HG03432 (cell line): ENCODE measurements at regions not wholly inside any gene's neighbourhood (a gene's known extent, or its start where the extent isn't known, plus 50 kb on each side); places are given as distances from the start of the nearest gene placed in this dataset.

Source experiments
- ATAC-seq: cut with Tn5 transposase; IDR thresholded peaks from one replicate; pipeline ENCODE4 v1.9.1; 2021; ENCODE audit warnings: mild to moderate bottlenecking, moderate library complexity; ENCODE audit not compliant: unreplicated experiment

DNA sequence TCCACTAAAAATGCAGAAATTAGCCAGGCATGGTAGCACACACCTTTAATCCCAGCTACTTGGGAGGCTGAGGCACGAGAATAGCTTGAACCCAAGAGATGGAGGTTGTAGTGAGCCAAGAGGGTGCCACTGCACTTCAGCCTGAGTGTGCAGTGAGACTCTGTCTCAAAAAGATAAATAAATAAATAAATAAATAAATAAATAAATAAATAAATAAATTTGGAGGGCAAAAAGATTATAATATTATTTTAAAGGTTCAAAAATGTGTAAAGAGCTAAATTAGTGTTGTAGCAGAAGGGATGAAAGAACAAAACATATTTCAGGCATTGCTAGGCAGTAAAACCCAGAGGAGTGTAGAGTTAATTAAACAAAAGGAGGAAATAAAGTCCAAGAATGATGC lies 1136.4 kb upstream of the CDH2 start:
- no peak for ATAC-seq

DNA sequence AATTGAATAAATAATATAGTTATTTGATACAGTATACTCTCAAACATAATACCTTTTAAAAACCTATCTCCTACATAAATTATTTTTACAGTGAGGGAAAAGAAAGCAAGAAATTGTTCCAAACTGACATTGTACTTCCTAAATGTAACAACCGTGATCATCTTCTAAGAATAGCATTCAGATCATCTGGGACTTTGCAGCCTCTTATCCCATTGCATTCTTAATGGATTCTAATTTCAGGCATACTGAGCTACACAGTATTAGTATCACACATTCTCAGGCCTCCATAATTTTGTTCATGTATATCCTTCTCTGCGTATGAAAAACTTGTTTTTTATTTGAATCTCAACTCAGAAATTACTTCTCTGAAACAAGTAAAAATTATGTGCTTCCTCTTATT lies 1134.7 kb upstream of the CDH2 start:
- no peak for ATAC-seq

DNA sequence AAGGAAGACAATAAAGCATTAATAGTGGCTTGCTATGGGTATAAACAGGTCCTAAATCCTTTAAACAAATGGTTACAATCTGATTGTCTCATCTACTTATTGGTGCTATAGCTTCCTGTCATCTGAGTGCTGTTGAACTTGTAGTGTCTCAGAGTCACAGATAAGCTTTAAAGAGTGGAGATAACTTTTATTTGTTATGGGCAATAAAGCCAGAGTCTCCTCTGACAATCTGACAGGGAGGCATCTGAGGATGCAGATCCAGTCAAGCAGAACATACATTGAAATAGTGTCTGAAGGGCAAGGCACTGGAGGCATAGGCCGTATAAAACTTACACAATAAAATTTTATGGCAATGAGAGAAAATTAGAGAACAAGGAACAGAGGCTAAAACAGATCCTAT lies 1132.4 kb upstream of the CDH2 start:
- no peak for ATAC-seq

DNA sequence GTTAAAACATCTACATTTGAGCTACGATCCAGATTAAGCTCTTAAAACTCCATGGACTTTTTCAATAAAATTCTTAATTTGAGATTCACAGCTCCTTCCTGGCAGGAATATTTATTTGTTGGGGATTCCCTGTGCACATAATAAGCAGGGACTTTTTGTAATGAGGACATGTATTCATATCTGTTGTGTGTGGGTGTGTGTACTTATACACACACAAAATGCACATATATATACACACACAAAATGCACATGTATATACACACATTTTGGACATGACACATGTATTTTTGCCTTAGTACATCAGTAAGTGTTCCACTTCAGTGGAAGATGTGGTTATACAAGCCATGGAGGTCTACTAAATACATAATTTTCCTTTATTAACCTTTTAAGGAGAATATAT lies 1131.1 kb upstream of the CDH2 start:
- ATAC-seq, result no peak

DNA sequence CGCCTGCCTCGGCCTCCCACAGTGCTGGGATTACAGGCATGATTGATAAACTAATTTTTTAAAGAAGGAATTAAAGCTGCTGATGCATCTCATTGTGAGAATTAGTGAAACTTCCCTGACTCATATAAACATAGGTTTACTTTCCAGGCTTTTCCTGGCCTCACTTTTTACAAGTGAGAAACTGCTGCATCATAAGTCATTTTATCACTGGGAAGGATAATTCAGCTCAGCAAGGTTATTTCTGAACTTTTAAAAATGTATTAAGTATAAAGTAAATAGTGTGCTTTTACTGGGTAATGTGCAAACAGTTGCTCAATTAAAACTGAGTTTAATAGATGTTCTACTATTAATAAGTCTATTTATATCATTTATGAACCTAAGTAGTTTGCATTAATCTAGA lies 1130.3 kb upstream of the CDH2 start:
- ATAC-seq, result no peak

DNA sequence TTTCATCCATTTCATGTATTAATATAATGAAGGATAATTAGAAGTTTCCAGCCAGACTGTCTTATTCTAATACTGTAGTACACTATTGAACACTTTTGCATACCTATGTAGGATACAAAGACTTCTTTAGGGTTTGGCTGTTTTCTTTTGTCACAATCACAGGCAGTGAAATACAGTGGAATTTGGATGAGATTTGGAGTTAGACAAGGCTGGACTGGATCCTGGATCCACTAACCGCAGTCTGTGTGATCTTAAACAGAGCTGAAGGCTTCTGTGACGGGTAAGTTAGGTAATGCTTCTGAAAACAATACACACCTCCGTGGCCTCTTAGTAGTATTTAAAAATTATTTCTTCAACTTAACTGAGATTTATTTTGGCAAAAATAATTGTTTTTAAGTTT lies 1128.6 kb upstream of the CDH2 start:
- no peak for ATAC-seq

DNA sequence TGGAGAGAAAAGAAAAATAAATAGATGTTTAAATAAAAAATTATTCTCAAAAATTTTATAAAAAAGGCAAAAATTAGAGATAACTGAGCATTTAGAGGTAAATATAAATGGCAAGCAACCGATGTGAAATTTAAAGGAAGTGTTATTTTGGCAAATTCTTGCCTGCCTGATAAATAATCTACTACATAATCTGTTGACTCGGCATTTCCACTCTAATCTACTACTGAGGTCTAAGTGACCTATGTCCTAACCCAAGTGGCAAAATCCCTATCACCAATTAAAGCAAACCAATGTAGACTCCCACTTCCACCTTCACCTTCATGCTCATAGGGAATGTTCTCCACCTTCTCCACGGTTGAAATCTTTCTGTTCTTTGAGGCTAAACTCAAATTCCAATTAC lies 1124.1 kb upstream of the CDH2 start:
- no peak for ATAC-seq

DNA sequence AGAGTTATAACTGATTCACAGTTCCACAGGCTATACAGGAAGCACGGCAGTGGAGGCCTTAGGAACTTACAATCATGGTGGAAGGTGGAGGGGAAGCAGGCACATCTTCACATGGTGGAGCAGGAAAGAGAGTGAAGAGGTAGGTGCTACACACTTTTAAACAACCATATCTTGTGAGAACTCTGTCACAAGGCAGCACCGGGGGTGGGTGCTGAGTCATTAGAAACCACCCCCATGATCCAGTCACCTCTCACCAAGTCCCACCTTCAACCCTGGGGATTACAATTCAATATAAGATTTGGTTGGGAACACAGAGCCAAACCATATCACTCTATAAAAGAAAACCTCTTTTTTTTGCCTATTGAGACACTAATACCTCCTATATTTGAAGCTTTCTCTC lies 1108.5 kb upstream of the CDH2 start:
- ATAC-seq, result no peak

DNA sequence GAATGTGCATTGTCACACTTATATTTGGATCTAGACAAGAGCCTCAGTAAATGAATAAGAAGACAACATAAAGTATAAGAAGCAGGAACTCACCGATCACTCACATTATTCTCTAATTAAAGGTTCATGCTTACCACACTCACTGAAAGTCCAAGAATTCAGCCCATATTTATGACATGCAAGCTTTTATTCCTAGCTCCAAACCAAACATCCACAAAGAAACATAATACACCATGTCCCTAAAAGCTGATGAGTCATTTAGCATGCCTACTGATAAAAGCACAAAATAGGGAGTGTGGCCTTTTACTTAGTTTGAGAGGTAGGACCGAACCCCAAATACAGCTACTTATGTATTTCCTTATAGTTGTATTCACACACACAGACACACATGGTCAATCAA lies 1094.6 kb upstream of the CDH2 start:
- no peak for ATAC-seq

DNA sequence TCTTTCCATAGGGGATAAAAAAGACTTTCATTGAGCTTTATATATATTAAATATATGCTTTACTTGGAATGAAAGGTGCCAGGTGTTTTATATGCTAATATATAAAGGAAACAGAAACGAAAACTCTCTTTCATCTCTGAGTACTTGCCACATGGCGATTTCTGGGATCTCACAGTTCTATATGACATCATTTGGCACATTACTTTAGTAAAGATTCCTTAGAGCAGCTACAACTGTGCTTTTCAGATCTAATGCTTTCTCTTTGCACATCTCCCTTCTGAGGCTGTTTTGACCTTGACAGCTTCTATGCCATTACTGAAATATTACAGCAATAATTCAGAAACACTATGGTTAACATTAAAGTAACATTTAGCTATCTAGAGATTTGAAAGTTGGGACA lies 1082.9 kb upstream of the CDH2 start:
- no peak for ATAC-seq

DNA sequence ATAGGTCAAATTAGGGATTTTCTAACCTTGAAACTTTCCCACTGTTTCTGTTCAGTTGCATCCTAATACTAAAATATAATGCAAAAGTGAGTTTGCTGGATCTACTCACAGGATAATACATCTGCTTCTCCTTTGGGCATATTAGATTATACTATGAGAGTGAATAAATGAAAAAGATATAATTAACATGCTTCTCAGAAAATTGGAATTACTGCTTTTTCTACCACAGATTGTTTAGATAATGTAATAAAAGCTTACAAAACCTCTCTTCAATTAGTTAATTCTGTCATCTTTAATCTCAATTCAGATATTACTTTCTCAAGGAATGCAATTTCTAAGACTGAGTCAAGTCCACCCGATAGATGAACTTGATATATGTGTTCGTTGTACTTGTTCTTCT lies 1077.2 kb upstream of the CDH2 start:
- no peak for ATAC-seq

DNA sequence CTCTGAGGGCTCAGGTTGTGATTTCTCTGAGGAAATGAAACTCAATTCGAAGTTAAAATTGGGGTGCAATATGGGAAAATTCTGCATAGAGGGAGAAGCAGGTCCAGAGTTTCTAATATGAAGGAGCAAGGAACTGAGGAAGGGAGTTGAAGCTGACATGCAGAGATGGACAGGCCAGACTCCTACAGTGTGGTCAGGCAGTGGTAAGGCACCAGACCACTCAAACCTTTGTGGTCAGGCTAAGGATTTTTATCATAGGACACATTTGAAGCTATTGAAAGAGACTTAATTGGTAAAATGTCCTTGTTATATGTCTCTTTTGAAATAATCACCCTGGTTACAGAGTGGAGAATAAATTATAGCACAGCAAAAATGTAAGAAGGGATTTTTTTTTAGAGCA lies 1074.8 kb upstream of the CDH2 start:
- ATAC-seq, result no peak

DNA sequence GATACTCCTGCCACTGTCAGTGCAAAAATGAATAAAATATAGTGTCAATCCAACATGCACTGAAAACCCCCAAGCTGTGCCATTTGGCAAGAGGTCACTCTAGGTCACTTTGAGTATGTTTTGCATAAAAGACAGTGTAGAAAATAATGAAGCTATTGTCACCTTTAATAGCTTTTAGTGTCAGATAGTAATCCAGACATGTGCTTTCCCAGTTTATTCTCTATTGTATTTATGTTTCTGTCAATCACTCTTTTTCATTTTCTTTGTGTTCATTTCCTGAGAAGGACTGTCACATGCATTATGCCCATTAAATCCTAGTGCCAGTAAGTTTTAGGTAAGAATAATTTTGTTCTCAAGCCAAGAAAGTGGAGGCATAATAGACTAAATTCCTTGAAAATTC lies 1073.9 kb upstream of the CDH2 start:
- no peak for ATAC-seq

DNA sequence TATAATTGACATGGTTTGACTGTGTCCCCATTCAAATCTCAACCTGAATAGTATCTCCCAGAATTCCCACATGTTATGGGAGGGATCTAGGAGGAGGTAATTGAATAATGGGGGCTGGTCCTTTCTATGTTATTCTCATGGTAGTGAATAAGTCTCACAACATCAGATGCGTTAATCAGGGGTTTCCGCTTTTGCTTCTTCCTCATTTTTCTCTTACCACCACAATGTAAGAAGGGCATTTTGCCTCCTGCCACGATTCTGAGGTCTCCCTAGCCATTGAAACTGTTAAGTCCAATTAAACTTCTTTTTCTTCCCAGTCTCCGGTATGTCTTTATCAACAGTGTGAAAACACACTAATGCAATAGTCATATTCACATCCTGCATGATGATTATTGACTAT lies 1073.3 kb upstream of the CDH2 start:
- ATAC-seq, result no peak

DNA sequence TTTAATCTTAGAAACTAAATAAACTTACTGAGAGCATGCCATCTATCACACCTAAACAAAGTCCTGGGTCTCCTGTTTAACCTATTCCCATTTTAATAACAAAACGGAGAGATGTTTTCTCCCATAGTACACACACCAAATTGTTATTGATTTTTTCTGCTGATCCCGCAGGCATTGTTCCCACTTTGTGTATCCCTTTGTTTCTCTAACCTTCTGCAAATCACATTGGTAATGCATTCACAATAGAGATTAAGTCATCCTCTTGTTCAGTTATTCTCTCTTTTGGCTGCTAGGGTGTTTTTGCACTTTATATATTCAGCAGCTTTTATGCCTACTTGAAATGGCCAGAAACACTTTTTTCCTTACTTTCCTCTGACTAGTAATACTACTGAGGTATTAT lies 1071.9 kb upstream of the CDH2 start:
- no peak for ATAC-seq

DNA sequence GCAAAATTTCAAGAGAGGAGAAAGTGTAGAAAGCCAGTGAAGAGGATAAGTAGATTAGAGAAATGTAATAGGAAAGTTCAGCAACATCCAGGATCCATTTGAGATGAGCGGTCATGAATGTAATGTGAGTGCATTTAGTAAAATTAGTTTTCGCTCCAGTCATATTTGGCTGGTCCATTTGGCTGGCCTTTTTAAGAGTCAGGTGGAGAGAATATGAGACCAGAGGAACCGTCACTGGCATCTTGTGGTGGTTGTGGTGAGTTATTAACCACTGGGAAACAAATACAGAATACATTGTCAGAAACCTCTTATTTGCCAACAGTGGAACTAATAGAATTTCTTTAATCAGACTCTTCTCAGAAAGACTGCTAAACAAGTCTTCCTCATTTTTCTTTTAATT lies 1064.3 kb upstream of the CDH2 start:
- ATAC-seq, result no peak

DNA sequence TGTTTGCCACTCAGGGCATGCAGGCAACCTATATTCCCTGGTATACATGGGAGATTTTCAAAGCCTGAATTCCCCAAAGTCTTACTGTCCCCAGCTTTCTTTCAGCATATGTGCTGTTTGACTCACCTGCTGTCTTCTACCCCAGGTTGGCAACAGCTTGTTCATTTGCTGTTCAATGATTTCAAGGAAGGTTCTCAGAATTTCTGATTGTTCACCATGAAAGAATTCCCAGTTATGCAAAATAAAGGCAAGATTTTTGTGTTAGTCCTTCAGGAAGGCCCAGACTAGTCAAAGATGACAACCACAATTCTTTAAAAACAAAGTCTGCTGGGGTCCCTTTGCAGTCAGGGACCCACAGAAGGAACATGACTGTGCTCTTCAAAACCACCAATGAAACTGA lies 1057.8 kb upstream of the CDH2 start:
- ATAC-seq, result no peak

DNA sequence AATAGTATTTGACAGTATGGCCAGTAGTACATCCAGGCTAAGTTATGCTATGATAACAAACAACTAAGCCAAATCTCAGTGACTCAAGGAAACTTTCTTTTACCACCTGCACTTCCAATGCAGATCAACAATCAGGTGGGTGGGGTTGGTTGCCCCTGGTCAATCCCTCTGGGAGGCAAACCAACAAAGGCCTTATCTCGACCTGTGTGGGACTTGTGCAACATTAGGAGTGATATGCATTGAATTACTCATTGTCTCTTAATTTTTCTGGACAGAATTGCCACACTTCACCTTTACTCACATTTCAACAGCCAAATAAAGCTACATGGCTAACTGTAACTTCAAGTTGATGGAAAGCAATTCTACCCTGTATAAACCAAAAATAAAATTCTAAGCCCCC lies 1049.3 kb upstream of the CDH2 start:
- no peak for ATAC-seq

DNA sequence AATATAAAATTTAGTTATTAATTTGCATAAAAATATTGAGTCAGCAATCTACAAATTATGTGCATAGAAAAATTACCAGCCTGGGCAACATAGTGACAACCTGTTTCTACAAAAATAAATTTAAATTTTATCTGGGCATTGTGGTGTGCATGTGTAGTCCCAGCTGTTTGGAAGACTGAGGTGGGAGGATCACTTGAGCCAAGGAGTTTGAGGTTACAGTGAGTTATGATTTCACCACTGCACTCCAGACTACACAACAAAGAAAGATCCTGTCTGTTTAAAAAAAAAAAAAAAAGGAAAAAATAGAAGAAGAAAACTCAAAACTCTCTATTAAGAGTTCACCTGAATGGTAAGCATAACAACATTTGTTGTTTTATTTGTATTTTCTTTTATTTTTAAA lies 1048.4 kb upstream of the CDH2 start:
- no peak for ATAC-seq

DNA sequence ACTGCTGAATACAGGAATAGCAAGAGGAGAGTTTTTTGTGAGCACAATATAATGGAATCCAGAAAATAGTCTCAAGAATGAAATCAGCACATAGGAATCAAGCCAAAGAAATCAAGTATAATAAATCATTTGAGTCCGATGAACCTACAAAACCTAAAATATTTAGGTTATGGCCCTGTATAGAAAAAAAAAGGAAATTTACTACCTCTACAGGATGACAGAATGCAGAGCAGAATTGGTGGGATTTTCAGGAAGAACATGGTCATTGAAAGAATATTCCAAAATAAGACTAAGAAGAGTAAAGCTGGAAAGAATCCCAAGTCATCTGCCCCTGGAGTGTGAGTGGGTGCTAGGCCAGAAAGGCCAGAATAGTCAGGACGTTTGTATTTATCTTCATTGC lies 1041.2 kb upstream of the CDH2 start:
- ATAC-seq, result no peak

DNA sequence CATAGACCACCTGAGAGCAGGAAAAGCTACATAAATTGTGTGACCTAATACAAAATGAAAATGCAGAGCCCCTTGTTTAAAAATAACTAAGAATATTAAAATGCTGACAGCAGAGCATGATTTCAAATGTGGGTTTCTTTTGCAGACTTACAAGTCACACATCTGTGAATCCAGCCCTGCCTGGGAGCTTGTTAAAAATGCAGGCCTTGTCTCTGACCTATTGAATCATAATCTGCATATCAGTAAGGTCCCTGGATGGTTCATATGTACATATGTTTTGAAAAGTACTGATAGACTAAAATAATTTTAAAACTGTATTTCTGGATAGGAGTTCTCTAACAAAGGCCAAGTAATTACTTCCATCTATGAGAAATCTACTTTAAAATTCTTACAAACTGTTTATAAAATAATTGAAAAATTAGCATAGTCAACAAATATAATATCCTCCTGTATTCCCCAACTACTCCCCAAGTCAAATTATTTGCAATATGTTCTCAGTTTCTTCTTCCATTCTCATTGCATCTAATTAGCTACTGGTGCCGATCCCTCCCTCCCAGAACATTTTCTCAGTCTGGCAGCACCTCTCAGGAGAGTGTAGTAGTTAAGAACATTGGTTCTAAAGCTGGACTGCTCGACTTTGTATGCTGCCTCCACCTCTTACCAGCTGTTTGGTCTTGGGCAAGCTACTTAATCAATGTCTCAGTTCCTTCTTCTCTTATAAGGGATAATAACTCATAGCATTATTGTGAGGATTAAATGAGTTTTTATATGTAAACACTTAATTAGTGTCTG lies 1040.4 kb upstream of the CDH2 start:
- ATAC-seq, result no peak

DNA sequence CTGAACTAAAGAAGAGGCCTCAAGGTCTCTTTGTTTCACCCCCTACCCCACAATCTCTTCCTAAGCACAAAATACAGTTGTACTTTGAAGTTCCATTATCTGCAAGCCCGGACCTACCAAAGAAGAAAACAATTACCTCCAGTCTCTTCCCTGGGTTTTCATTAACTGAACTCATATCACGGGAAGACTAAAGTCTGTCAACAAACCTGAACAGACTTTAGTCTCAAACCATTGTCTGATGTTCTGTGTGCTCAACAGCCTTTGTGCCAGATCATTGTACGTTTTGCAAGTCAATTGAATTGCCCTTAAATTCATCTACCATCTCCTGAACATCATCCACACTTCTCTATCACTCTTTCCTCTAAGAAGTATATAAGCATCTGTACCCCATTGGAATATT lies 1021.9 kb upstream of the CDH2 start:
- no peak for ATAC-seq

DNA sequence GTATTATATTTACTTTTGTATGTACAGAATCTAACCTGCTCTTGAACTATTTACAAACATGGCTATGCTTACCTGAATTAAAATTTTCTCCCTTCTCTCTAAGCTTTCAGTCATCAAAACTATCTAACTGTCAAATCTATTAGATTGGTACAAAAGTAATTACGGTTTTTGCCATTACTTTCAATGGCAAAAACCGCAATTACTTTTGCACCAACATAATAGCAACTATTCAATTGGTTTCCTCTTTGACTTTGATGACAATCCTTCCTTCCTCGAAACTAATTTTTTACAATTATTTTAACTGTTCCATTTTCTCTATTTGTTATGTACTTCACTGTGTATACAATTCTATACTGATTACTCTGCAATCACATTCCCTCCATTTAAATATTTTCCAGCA lies 1019.4 kb upstream of the CDH2 start:
- ATAC-seq, result no peak
